Nephron (organoid): ENCODE measurements at regions not wholly inside any gene's neighbourhood (a gene's known extent, or its start where the extent isn't known, plus 50 kb on each side); places are given as distances from the start of the nearest gene placed in this dataset.

Experiments used
- H3K27ac Mint-ChIP-seq, 3 experiments: 2 replicates each; pipeline ENCODE4 v1.8.0; 2020; ENCODE audit warnings: mixed read lengths in 3 of 3, mild to moderate bottlenecking in 2 of 3, moderate library complexity in 1 of 3
- H3K27me3 Mint-ChIP-seq: 2 replicates; pipeline ENCODE4 v1.8.0; 2021; ENCODE audit warnings: low read depth, mild to moderate bottlenecking, moderate library complexity, mixed read lengths
- H3K36me3 Mint-ChIP-seq: 2 replicates; pipeline ENCODE4 v1.8.0; 2020; ENCODE audit warnings: low read depth, mixed read lengths
- H3K4me1 Mint-ChIP-seq: 2 replicates; pipeline ENCODE4 v1.8.0; 2020; ENCODE audit warnings: mixed read lengths
- H3K4me3 Mint-ChIP-seq, 3 experiments: 2 replicates each; pipeline ENCODE4 v1.8.0; 2020; ENCODE audit warnings: mild to moderate bottlenecking in 3 of 3, mixed read lengths in 3 of 3, moderate library complexity in 2 of 3
- H3K9me3 Mint-ChIP-seq: 2 replicates; pipeline ENCODE4 v1.8.0; 2020; ENCODE audit warnings: mixed read lengths
- CTCF ChIP-seq, 3 experiments: fragments of 200-600 bp; sonication (generic); IDR thresholded peaks; one replicate each; pipeline ENCODE4 v1.5.0; 2021; ENCODE audit warnings: antibody characterized with exemption in 3 of 3; ENCODE audit not compliant: unreplicated experiment in 3 of 3

DNA sequence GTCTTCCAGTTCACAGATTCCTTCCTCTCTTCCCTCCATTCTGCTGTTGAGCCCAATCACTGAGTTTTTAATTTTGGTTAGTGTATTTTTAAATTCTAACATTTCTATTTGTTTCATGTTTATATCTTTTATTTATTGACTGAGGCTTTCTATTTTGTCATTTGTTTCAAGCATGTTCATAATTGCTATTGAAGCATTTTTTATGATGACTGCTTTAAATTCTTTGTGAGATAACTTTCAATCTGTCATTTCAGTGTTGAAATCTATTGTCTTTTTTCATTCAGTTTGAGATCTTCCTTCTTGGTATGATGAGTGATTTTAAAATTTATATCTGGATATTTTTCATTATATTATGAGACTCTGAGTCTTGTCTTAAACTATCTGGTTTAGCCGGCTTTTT, 192.3 kb downstream of the RPLP1 start:
- Mint-ChIP-seq H3K4me1 (peaks cover 30% of the 10 kb centered on the region), H3K27me3 (peaks cover 28% of the 10 kb centered on the region), H3K4me3 (no peak overlapping the region), H3K27ac (no peak overlapping the region), H3K36me3 (no peaks in the 10 kb centered on the region), H3K9me3 (peaks cover 30% of the 10 kb centered on the region)
- TF ChIP-seq CTCF (IDR thresholded peaks at IDR 0.05; ENCODE audit: unreplicated experiment in 3 of 3), result no peak

- Mint-ChIP-seq H3K36me3 (no peaks in the 10 kb centered on the region), H3K4me1 (peaks cover 35% of the 10 kb centered on the region), H3K9me3 (peaks cover 10% of the 10 kb centered on the region), H3K4me3 (no peak overlapping the region), H3K27me3 (peaks cover 44% of the 10 kb centered on the region), H3K27ac (no peak overlapping the region)
- no peak for TF ChIP-seq CTCF (IDR thresholded peaks at IDR 0.05; ENCODE audit: unreplicated experiment in 3 of 3)
Measured at GRCh38 chr15:69647142-69647513, 194.5 kb downstream of the RPLP1 start.

DNA sequence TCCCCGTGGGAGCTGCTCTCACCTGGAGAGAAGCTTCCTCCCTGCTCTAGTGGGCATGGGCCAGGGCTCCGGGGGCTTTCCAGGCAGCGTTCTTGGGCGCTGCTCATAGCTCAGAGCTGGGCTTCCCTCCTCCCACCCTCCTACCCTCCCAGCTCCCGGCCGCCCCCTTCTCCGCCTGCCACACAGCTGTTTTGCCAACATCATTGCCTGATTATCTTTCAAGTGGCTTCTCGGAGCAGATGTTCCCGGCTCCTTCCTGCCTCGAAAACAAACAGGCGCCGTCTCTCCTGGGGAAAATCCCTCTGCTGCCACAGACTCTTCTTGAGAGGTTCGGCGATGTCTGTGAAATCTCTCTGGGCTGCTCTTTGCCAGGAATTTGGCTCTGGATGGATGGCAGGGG, 195.6 kb downstream of the RPLP1 start:
- Mint-ChIP-seq H3K27me3 (peaks cover 51% of the 10 kb centered on the region), H3K27ac (peak overlapping the region in 2 of 3 experiments; percentile 30 to 32), H3K4me1 (peaks cover 35% of the 10 kb centered on the region), H3K9me3 (peaks cover 10% of the 10 kb centered on the region), H3K36me3 (no peaks in the 10 kb centered on the region), H3K4me3 (peak overlapping the region in 1 of 3 experiments; percentile 24)
- TF ChIP-seq CTCF (IDR thresholded peaks at IDR 0.05; ENCODE audit: unreplicated experiment in 3 of 3), result no peak

GRCh38 chr15:69648775-69649735, 196.4 kb downstream of the RPLP1 start:
- Mint-ChIP-seq H3K27me3 (peaks cover 56% of the 10 kb centered on the region), H3K9me3 (peaks cover 10% of the 10 kb centered on the region), H3K4me1 (peaks cover 35% of the 10 kb centered on the region), H3K36me3 (no peaks in the 10 kb centered on the region), H3K4me3 (peak overlapping the region in 1 of 3 experiments; percentile 24), H3K27ac (peak overlapping the region in 2 of 3 experiments; percentile 30 to 32)
- TF ChIP-seq CTCF (IDR thresholded peaks at IDR 0.05; ENCODE audit: unreplicated experiment in 3 of 3), result no peak

DNA sequence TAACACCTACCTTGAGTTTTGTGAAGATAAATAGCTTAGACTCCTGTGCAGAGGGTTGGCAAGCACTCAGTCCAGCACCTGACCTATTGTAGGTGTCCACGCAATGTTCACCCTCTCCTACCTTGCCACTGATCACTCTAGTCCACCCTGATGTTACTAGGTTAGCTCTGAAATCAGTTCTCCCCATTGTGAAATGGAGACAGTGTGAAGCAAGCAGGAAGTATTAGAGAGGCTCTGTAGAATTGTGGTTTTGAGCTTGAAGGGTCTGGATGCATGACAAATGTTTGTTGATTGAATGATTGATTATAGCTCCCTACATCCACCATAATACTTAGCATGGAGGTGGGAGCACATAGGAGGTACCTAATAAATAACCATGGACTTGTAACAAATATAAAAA, 199.7 kb downstream of the RPLP1 start:
- no peak overlapping the region for H3K4me3 Mint-ChIP-seq
- TF ChIP-seq CTCF (IDR thresholded peaks at IDR 0.05; ENCODE audit: unreplicated experiment in 3 of 3), result no peak
- no peak overlapping the region for H3K27ac Mint-ChIP-seq
- H3K36me3 Mint-ChIP-seq, result no peaks in the 10 kb centered on the region
- peaks cover 59% of the 10 kb centered on the region for H3K27me3 Mint-ChIP-seq
- H3K4me1 Mint-ChIP-seq, result peaks cover 27% of the 10 kb centered on the region
- no peaks in the 10 kb centered on the region for H3K9me3 Mint-ChIP-seq
